ENCODE measurements at regions not wholly inside any gene's neighbourhood (a gene's known extent, or its start where the extent isn't known, plus 50 kb on each side); places are given as distances from the start of the nearest gene placed in this dataset.

GRCh38 chr9:10999646-11000045 is 386.8 kb upstream of the PTPRD start:
- TF ChIP-seq, protein P1, sequence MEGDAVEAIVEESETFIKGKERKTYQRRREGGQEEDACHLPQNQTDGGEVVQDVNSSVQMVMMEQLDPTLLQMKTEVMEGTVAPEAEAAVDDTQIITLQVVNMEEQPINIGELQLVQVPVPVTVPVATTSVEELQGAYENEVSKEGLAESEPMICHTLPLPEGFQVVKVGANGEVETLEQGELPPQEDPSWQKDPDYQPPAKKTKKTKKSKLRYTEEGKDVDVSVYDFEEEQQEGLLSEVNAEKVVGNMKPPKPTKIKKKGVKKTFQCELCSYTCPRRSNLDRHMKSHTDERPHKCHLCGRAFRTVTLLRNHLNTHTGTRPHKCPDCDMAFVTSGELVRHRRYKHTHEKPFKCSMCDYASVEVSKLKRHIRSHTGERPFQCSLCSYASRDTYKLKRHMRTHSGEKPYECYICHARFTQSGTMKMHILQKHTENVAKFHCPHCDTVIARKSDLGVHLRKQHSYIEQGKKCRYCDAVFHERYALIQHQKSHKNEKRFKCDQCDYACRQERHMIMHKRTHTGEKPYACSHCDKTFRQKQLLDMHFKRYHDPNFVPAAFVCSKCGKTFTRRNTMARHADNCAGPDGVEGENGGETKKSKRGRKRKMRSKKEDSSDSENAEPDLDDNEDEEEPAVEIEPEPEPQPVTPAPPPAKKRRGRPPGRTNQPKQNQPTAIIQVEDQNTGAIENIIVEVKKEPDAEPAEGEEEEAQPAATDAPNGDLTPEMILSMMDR (IDR thresholded peaks at IDR 0.05; ENCODE audit: insufficient read depth, low read length, missing control alignments) = no peak
- H3K4me3 ChIP-seq (ENCODE audit: low read depth, low read length) = no peak overlapping the region
- POLR2A ChIA-PET = no interaction called here
- DNase-seq (ENCODE audit: low read depth, low spot score) = no peak
- CTCF ChIA-PET = no interaction called here

DNA sequence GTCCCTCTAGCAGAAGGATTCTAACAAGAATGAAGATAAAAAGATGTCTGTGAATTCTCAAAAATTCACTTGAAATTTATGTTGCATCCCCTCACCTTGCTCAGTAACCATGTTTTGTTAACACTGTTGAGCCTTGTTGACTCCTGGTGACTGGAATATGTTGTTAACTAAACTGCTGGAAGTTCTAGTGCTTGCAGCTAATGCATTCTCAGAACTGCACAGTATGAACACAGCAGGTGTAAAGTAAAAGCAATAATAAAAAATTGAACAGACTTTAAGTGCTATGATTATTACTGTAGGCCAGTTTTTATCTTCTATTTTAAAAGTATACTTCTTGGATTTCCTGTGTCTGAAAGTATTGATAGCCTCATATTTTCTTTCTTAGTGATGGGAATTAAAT is 388.7 kb upstream of the PTPRD start:
- ChIA-PET CTCF (no interaction called here), POLR2A (no interaction called here)
- TF ChIP-seq, protein P1 (IDR thresholded peaks at IDR 0.05; ENCODE audit: insufficient read depth, low read length, missing control alignments) = no peak
- DNase-seq (ENCODE audit: low read depth, low spot score) = no peak
- H3K4me3 ChIP-seq (ENCODE audit: low read depth, low read length) = no peak overlapping the region

GRCh38 chr9:11002705-11003104 is 389.9 kb upstream of the PTPRD start:
- TF ChIP-seq, protein P1 (IDR thresholded peaks at IDR 0.05; ENCODE audit: insufficient read depth, low read length, missing control alignments) = no peak
- DNase-seq (ENCODE audit: low read depth, low spot score) = no peak
- no peak overlapping the region for H3K4me3 ChIP-seq (ENCODE audit: low read depth, low read length)
- POLR2A ChIA-PET = no interaction called here
- CTCF ChIA-PET = no interaction called here

GRCh38 chr9:11003836-11004235 is 391.0 kb upstream of the PTPRD start:
- DNase-seq (ENCODE audit: low read depth, low spot score) = no peak
- POLR2A ChIA-PET = no interaction called here
- TF ChIP-seq, protein P1 (IDR thresholded peaks at IDR 0.05; ENCODE audit: insufficient read depth, low read length, missing control alignments) = no peak
- CTCF ChIA-PET = no interaction called here
- H3K4me3 ChIP-seq (ENCODE audit: low read depth, low read length) = no peak overlapping the region

DNA sequence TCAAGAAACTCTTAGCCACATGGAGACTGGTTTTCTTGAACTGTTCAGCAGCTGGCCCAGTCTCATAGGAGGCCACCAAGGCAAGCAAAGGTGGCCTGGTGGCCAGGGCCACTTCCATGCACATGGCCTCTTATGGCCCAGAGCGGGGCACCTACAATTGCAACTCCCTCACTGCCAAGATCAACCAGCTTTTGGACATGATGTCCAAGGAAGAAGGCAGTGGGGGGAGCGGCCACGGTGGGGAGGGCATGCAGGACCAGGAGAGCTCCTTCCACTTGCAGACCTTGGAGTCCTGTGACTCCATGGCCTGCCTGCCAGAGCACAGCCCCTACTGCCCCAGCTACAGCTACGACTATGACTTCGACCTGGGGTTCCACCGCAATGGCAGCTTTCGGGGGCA is 398.9 kb upstream of the PTPRD start:
- ChIA-PET POLR2A (no interaction called here), CTCF (no interaction called here)
- TF ChIP-seq, protein P1 (IDR thresholded peaks at IDR 0.05; ENCODE audit: insufficient read depth, low read length, missing control alignments) = no peak
- no peak for DNase-seq (ENCODE audit: low read depth, low spot score)
- H3K4me3 ChIP-seq (ENCODE audit: low read depth, low read length) = no peak overlapping the region

DNA sequence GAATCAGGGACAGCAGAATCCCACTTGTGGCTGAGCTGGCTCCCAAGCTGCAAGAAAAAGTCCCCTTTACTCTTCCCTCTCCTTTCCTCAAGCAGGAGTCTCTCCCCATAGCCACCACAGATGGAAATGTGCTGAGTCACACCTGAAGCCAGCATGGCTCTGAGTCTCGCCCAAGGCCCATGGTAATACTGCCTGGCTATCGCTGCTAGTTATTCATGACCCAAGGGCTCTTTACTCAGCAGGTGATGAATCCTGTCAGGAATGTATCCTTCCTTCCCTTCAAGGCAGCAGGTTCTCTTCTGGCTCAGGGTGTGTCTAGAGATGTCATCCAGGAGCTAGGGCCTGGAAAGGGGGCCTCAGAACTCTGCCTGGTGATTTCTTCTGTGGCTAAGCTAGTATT is 403.3 kb upstream of the PTPRD start:
- ChIA-PET POLR2A (no interaction called here), CTCF (no interaction called here)
- no peak for DNase-seq (ENCODE audit: low read depth, low spot score)
- TF ChIP-seq, protein P1 (IDR thresholded peaks at IDR 0.05; ENCODE audit: insufficient read depth, low read length, missing control alignments) = no peak
- no peak overlapping the region for H3K4me3 ChIP-seq (ENCODE audit: low read depth, low read length)

Data from AG04449 (cell line).